Hematopoietic multipotent progenitor cell treated with erythropoietin and hydrocortisone succinate and interleukin-3 and kit ligand, for 15 days (in vitro differentiated cells): ENCODE measurements at regions not wholly inside any gene's neighbourhood (a gene's known extent, or its start where the extent isn't known, plus 50 kb on each side); places are given as distances from the start of the nearest gene placed in this dataset.
"Not testable (repeated sequence)": the region's sequence is repeated elsewhere in the genome, so short reads cannot be mapped to it uniquely, and the experiment has no call there.

Source experiments
- DNase-seq: peaks from one replicate; pipeline ENCODE4 v3.0.0-alpha.2; 2015; ENCODE audit warnings: low spot score

DNA sequence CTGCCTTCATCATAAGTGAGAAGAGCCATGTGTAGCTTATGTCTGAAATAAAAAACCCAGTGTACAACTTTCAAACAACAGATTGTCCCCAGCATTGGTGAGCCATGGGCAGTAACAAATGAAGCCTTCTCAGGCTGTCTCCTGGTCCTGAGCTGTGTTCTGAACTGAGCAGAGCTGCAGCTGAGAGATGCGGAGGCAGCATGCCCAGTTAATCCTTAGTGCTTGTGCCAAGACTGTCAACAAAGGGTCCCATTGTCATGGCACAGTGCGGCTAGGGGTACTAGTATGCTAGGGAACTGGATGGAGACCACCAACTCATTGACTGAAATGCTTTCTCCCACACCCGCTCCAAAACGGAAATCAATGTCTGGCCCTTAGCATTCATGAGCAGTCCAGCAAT, 154.3 kb downstream of the RMST start:
- DNase-seq: no peak

GRCh38 chr12:97628962-97629361, 166.4 kb downstream of the RMST start:
- DNase-seq: no peak

DNA sequence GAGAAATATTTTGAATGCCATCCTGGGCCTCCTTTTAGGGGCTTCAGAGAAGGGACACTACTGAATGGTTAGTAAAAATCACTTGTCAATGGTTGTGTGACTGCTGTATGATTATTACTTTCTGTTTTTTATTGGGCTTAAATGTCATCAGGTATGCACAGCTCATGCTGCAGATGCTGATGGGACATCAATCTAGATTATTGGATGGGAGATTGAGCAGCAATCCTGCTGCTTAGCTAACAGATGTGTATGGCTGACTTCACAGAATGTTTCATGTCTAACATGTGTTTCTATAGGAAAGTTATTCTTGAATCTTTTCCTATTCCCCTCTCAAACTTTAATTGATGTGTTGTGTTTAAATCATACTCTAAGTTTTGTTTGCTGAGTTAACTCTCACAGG, 166.8 kb downstream of the RMST start:
- no peak for DNase-seq

GRCh38 chr12:97630356-97630755, 167.8 kb downstream of the RMST start:
- no peak for DNase-seq

GRCh38 chr12:97630875-97631274, 168.3 kb downstream of the RMST start:
- no peak for DNase-seq

GRCh38 chr12:97637770-97638169, 175.2 kb downstream of the RMST start:
- no peak for DNase-seq

- no peak for DNase-seq
These were observed 176.1 kb downstream of the RMST start for GRCh38 chr12:97638739-97639138.

GRCh38 chr12:97639702-97640101, 177.1 kb downstream of the RMST start:
- DNase-seq: no peak

- DNase-seq: no peak
These were observed 178.2 kb downstream of the RMST start for GRCh38 chr12:97640826-97641225.

DNA sequence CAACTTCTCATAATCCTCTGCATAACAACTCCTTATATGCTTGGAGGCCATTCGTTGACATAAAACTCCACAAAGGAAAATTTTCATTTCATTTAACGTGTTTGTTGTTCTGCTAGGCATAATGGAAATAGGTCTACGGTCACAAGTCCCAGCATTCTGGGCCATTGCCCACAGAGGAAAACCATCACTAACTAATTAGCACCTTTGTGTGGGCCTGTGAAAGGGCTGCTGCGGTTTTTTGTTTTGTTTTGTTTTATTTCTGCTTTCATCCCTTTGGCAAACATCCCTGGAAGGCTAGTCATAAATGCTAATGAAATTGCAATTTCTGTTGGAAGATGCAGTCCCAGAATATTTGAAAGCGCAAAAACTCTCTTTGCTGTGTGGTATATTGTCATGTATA, 180.3 kb downstream of the RMST start:
- DNase-seq: no peak

DNA sequence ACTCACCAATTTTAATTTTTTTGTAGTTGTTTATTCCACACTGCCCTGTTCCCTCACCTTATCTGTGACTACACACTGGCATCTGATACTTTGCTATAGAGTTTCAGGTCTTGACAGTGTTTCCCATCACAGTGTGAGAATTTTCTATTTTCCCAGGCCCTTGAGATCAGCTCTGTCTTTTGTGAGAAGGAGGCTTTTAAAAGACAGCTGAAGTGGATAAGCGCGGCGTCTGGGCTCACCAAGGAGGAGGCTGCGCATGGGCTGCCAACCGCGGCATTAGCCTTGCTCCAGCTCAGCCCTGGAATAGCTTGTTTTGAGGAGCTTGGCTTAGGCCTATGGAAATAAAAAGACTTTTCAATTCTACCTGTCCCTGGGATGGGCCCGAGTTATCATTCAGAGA, 181.3 kb downstream of the RMST start:
- DNase-seq: no peak

DNA sequence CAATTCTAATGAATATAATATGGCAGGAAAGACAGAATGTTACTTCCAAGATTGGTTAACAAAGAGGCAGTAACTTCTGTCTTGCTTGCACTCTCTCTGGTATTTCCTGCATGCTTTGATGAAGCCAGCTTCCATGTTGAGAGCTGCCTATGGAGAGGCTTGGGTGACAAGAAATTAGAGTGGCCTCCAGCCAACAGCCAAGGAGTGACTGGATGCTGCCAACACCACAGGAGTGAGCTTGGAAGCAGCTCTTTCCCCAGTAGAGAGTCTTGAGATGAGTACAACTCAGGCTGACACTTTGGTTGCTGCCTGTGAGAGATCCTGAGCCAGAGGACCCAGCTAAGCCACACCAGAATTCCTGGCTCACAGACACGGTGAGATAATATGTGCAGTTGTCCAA, 183.1 kb downstream of the RMST start:
- DNase-seq: no peak

- DNase-seq: no peak
These were observed 184.5 kb downstream of the RMST start for GRCh38 chr12:97647142-97647541.

- no peak for DNase-seq
These were observed 187.6 kb downstream of the RMST start for GRCh38 chr12:97650242-97650641.

DNA sequence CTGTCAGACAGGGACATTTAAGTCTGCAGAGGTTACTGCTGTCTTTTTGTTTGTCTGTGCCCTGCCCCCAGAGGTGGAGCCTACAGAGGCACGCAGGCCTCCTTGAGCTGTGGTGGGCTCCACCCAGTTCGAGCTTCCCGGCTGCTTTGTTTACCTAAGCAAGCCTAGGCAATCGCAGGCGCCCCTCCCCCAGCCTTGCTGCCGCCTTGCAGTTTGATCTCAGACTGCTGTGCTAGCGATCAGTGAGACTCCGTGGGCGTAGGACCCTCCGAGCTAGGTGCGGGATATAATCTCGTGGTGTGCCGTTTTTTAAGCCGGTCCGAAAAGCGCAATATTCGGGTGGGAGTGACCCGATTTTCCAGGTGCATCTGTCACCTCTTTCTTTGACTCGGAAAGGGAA, 193.9 kb downstream of the RMST start:
- not testable (repeated sequence) for DNase-seq

DNA sequence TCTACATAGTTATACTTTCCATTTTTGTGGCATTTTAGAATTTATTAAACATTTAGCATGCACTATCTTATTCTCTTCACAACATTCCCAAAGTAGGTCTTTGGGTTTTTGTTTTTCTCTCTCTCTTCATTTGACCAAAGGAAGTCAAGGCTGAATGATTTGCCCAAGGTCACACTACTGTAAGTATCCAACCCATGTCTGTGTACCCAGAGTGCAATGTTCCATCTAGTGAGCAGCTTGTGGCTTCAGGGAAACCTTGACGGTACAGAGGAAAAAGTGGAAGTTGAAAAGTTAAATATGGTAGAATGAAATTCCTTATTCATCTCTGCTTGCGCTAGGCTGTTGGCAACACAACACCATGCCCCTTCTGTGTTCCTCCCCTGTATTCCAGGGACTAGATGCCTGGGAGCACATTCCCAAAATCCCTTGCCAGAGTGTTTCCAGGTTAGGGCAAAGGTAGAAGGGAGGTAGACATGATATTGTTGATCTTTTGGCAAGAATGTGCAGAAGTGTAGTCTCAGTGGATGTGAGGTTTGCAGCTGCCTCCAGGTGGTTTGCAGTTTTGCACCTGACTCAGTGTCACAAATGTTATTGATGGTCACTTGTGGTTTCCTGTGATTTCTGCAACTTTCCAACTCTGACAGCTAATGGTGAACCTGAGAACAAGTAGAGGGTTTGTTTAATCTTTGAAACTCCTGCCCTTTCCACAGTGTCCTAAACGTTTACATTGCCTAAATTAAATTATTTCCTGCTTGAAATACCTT, 196.7 kb downstream of the RMST start:
- no peak for DNase-seq

DNA sequence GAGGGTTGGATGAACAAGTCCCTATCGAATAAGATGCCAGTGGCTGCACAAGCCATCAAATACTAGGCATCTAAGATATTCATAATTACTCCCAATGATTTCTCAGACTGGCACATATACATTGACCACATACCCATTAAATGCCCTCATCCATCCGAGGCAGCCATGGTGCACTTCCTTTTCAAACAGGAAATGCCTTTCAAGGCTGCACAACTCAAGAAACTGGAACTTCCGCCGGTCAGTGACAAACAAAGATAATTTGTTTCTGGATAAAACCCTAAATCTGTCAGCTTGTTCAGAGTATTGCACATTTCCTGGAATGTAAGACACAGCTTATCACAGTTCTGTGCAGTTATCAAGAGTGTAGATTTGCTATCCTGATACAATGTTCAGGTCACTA, 203.7 kb downstream of the RMST start:
- no peak for DNase-seq

DNA sequence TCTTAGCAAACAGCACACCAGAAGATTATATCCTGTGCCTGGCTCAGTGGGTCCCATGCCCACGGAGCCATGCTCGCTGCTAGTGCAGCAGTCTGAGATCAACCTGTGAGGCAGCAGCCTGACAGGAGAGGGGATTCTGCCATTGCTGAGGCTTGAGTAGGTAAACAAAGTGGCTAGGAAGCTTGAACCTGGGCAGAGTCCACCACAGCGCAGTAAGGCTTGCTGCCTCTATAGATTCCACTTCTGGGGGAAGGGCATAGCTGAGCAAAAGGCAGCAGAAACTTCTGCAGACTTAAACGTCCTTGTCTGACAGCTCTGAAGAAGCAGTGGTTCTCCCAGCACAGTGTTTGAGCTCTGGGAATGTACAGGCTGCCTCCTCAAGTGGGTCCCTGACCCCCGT, 210.3 kb downstream of the RMST start:
- DNase-seq: no peak

DNA sequence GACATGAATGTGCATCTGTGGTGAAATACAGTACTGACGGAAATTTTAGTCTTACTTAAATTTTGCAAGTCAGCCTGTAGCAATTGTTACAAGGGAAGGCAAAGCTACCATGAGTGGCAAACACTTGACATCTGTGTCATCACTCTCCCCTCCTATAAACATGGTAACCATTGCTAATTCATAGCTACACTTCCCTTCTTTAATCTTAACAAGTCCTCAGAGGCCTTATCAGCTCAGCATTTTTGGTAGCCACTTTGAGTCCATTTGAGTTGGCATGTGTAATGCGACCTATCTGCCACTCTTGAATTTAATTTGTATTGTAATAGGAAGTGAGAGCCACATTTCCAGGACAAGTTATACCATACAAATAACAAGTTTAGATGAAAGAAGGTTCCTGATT, 218.1 kb downstream of the RMST start:
- no peak for DNase-seq

DNA sequence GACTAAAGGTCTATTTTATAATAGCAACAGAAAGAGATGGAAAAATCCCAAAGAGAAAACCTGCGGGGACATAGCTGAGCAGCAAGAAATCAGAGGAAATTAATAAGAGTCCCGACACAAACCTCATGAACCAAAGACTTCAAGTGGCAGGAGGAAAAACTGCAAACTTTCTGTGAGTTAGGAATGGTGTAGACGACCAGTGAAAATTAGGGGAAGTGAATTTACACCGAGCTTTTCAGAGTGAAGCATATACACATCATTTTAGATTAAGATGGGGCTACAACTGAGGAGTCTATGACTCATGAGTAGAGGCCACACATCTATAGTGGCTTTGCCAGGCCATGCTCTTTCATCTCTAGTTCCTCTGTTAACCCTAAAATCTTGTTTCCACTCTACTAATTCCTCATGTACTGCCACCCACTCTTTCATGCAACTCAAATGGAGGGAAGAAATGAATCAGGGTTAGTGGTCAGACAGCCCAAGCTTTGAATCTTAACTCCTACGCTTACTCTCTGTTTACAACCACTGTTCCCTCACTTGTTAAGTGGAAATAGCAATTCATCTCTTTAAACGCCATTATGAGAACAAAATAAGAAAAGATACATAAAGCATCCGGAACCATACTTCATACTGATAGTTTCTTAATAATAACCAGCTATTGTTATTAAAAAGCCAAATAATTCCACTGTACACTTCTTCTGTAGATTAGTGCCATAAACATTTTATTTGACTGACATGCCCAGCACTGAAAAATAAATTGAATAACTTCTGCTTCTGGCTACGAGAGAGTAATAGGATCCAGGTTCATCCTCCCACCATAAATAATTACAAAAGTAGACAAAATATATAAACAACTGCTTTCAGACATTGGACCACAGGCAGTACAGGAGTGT, 219.3 kb downstream of the RMST start:
- no peak for DNase-seq

DNA sequence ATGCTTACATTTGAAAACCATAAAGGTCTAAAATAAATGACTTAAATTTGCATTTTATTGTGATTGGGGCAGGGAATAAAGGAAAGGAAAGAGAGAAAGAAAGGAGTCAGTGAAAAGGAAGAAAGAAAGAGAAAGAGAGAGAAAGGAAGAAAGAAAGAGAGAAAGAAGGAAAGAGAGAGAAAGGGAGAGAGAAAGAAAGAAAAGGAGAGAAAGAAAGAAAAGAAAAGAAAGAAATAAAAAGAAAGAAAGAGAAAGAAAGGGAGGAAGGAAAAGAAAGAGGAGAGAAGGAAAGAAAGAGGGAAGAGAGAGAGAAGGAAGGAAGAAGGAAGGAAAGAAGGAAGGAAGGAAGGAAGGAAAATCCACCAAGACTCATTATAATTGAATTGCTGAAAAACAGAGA, 222.8 kb downstream of the RMST start:
- no peak for DNase-seq

DNA sequence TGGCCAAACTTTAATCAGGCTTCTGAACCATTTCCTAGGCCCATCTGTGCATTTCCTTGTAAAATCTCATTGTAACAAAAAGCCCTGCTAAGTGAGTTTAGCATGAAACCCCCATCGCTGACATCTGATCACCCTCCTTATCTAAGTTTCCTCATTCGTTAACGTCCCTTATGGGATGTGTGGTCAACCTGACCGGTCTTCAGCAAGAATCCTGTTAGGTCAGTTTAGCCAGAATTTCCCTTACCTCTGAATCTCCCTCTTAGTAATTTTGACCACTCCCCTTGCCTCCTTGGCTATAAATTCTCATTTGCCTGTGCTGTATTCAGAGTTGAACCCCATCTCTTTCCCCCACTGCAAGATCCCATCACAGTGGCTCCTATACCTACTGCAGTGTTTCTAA, 239.3 kb downstream of the RMST start:
- DNase-seq: no peak

DNA sequence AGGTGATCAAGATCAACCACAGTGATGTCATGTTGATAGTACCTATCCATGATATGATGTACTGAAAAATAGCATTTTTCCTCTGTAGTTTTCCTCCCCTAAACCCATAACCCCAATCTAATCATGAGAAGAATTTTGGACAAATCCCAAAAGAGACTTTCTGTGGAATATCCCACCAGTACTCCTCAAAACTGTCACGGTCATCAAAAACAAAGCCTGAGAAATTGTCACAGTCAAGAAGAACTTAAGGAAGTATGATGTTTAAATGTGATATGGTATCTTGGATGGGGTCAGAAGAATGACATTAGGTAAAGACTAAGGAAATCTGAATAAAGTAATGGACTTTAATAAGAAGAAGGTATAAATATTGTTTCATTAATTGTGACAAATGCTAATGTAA, 248.8 kb downstream of the RMST start:
- no peak for DNase-seq

DNA sequence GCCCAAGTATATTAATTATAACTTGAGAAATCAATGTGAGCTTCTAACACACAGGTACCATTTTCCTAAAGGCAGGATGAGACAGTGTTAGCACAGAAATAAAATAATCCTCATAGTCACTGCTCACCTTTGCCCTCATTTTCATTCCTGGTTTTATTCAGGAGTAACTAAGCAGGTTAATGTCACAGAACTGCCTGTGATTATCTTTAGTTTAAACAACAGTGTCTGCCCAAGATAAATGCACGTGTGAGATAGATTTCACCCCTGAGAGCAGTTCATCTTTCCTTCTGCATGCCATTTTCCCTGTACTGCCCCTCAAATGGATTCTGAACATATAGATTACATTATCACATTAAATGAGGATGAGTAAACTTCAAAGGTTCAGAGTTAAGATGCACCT, 250.7 kb downstream of the RMST start:
- no peak for DNase-seq
